ENCODE measurements at regions not wholly inside any gene's neighbourhood (a gene's known extent, or its start where the extent isn't known, plus 50 kb on each side); places are given as distances from the start of the nearest gene placed in this dataset.

- no peaks in the 10 kb centered on the region for H3K27me3 ChIP-seq (ENCODE audit: low read length)
Measured at GRCh38 chr2:209073151-209073550, 350.7 kb upstream of the MAP2 start.

GRCh38 chr2:209074711-209075110 is 349.1 kb upstream of the MAP2 start:
- Histone ChIP-seq H3K36me3 (ENCODE audit: low read depth, low read length) (no peaks in the 10 kb centered on the region), H2AFZ (ENCODE audit: low read length) (no peak overlapping the region), H3K4me2 (ENCODE audit: low read length) (no peak overlapping the region), H3K4me3 (ENCODE audit: low read length) (no peak overlapping the region), H4K20me1 (ENCODE audit: low read length) (no peaks in the 10 kb centered on the region), H3K27me3 (ENCODE audit: low read length) (no peaks in the 10 kb centered on the region), H3F3A (ENCODE audit: low read length, unreplicated experiment) (no peaks in the 10 kb centered on the region), H3K9ac (ENCODE audit: low read length) (no peak overlapping the region), H3K9me2 (replicated peaks; ENCODE audit: low read length) (no peaks in the 10 kb centered on the region), H3K9me3 (ENCODE audit: low read length) (peaks cover 5% of the 10 kb centered on the region; the same call in 1 of the 2 replicates), H3K79me2 (ENCODE audit: low read length) (no peaks in the 10 kb centered on the region), H3K4me1 (ENCODE audit: insufficient read depth, low read length) (no peaks in the 10 kb centered on the region), H3K27ac (ENCODE audit: low read length) (no peak overlapping the region)
- CTCF ChIA-PET = no interaction called here
- no TSS peak for BruUV-seq (replicated peaks)
- ATAC-seq (no peak), DNase-seq (no peak)
- no peak for TF ChIP-seq EZH2 (IDR thresholded peaks at IDR 0.05; ENCODE audit: low read length, unreplicated experiment)
- no peak for TF ChIP-seq EZH2phosphoT487 (IDR thresholded peaks at IDR 0.05; ENCODE audit: borderline replicate concordance, low read length)
- no peak for TF ChIP-seq CTCF (conservative IDR thresholded peaks at IDR 0.05; ENCODE audit: low read depth, low read length)
- POLR2A ChIA-PET (ENCODE audit: unreplicated experiment) = no interaction called here
- intact Hi-C loops (cut with micrococcal nuclease) = no loop called here

More at GRCh38 chr2:209073151-209073550, 350.7 kb upstream of the MAP2 start:
- Histone ChIP-seq H2AFZ (ENCODE audit: low read length) (no peak overlapping the region), H4K20me1 (ENCODE audit: low read length) (no peaks in the 10 kb centered on the region), H3K9me2 (replicated peaks; ENCODE audit: low read length) (no peaks in the 10 kb centered on the region), H3F3A (ENCODE audit: low read length, unreplicated experiment) (no peaks in the 10 kb centered on the region), H3K79me2 (ENCODE audit: low read length) (no peaks in the 10 kb centered on the region), H3K27ac (ENCODE audit: low read length) (no peak overlapping the region), H3K9ac (ENCODE audit: low read length) (no peak overlapping the region), H3K9me3 (ENCODE audit: low read length) (peaks cover 5% of the 10 kb centered on the region; the same call in 1 of the 2 replicates), H3K36me3 (ENCODE audit: low read depth, low read length) (no peaks in the 10 kb centered on the region), H3K4me1 (ENCODE audit: insufficient read depth, low read length) (no peaks in the 10 kb centered on the region), H3K4me2 (ENCODE audit: low read length) (no peak overlapping the region), H3K4me3 (ENCODE audit: low read length) (no peak overlapping the region)
- no peak for DNase-seq
- ATAC-seq = no peak
- ChIA-PET CTCF (no interaction called here), POLR2A (ENCODE audit: unreplicated experiment) (no interaction called here)
- intact Hi-C loops (cut with micrococcal nuclease) = no loop called here
- TF ChIP-seq CTCF (conservative IDR thresholded peaks at IDR 0.05; ENCODE audit: low read depth, low read length) = no peak
- TF ChIP-seq EZH2 (IDR thresholded peaks at IDR 0.05; ENCODE audit: low read length, unreplicated experiment) = no peak
- TF ChIP-seq EZH2phosphoT487 (IDR thresholded peaks at IDR 0.05; ENCODE audit: borderline replicate concordance, low read length) = no peak
- no TSS peak for BruUV-seq (replicated peaks)

- no peaks in the 10 kb centered on the region for H3K9me2 ChIP-seq (replicated peaks; ENCODE audit: low read length)
- DNase-seq (no peak), ATAC-seq (no peak)
- TF ChIP-seq CTCF (conservative IDR thresholded peaks at IDR 0.05; ENCODE audit: low read depth, low read length) = no peak
- no TSS peak for BruUV-seq (replicated peaks)
- intact Hi-C loops (cut with micrococcal nuclease) = no loop called here
- H3K4me2 ChIP-seq (ENCODE audit: low read length) = no peak overlapping the region
- ChIA-PET POLR2A (ENCODE audit: unreplicated experiment) (no interaction called here), CTCF (no interaction called here)
- no peaks in the 10 kb centered on the region for H4K20me1 ChIP-seq (ENCODE audit: low read length)
- peaks cover 5% of the 10 kb centered on the region; the same call in 1 of the 2 replicates for H3K9me3 ChIP-seq (ENCODE audit: low read length)
- H3K27me3 ChIP-seq (ENCODE audit: low read length) = no peaks in the 10 kb centered on the region
- H2AFZ ChIP-seq (ENCODE audit: low read length) = no peak overlapping the region
- no peaks in the 10 kb centered on the region for H3K36me3 ChIP-seq (ENCODE audit: low read depth, low read length)
- H3K4me1 ChIP-seq (ENCODE audit: insufficient read depth, low read length) = no peaks in the 10 kb centered on the region
- H3K4me3 ChIP-seq (ENCODE audit: low read length) = no peak overlapping the region
- no peaks in the 10 kb centered on the region for H3K79me2 ChIP-seq (ENCODE audit: low read length)
- no peaks in the 10 kb centered on the region for H3F3A ChIP-seq (ENCODE audit: low read length, unreplicated experiment)
- H3K27ac ChIP-seq (ENCODE audit: low read length) = no peak overlapping the region
- H3K9ac ChIP-seq (ENCODE audit: low read length) = no peak overlapping the region
Measured at GRCh38 chr2:209076151-209076550, 347.7 kb upstream of the MAP2 start.

Measured in PC-3 (cell line).